B cell (primary cell): ENCODE measurements at regions not wholly inside any gene's neighbourhood (a gene's known extent, or its start where the extent isn't known, plus 50 kb on each side); places are given as distances from the start of the nearest gene placed in this dataset.

Experiments used
- ATAC-seq: fragments of 200-7000 bp; cut with Tn5 transposase; one replicate; pipeline ENCODE4 v1.10.0; 2021; ENCODE audit warnings: low read depth, mild to moderate bottlenecking, moderate number of reproducible peaks, moderate library complexity
- CTCF ChIA-PET: fragments of 350-600 bp; sonication (Branson Sonifier 250); formaldehyde crosslinking; loops from one replicate; lab custom pipeline; 2021; ENCODE audit warnings: antibody characterized with exemption, inconsistent platforms; lab: Charles Lee
- POLR2A ChIA-PET: fragments of 350-600 bp; sonication (Branson Sonifier 250); formaldehyde crosslinking; loops from one replicate; lab custom pipeline; 2021; ENCODE audit warnings: antibody characterized with exemption; lab: Charles Lee
- DNase-seq: peaks from one replicate; pipeline ENCODE4 v3.0.0; 2013
- H2AFZ ChIP-seq: 2 replicates; pipeline ENCODE4 v1.6.1; 2012; ENCODE audit warnings: mild to moderate bottlenecking, low read depth, low read length; ENCODE audit not compliant: insufficient read depth, poor library complexity, severe bottlenecking
- H3K27ac ChIP-seq, 2 donors: 1 replicate in 1 of 2; 2 replicates in 1 of 2; pipeline ENCODE4 v1.5.1; 2012 to 2013; ENCODE audit warnings: low read length in 2 of 2, mild to moderate bottlenecking in 2 of 2, moderate library complexity in 1 of 2
- H3K27me3 ChIP-seq, 4 experiments: fragments of 200-600 bp in 1 of 4; sonication (generic) in 1 of 4; replicated peaks in 1 of 4; 1 replicate in 2 of 4; 2 replicates in 2 of 4; pipeline versions ENCODE4 v1.6.1 to v1.7.0; 2013 to 2016; ENCODE audit warnings: low read length in 3 of 4, mild to moderate bottlenecking in 2 of 4, mixed read lengths in 1 of 4, moderate library complexity in 1 of 4; ENCODE audit not compliant: insufficient read depth in 4 of 4, control insufficient read depth in 3 of 4; ENCODE audit errors: control extremely low read depth in 1 of 4
- H3K36me3 ChIP-seq, 2 experiments: replicated peaks in 1 of 2; 1 replicate in 1 of 2; 2 replicates in 1 of 2; pipeline versions ENCODE4 v1.6.1 to v1.7.1; 2013; ENCODE audit warnings: low read length in 1 of 2; ENCODE audit not compliant: insufficient read depth in 2 of 2, control insufficient read depth in 1 of 2; ENCODE audit errors: control extremely low read depth in 1 of 2, extremely low read depth in 1 of 2
- H3K4me1 ChIP-seq, 2 donors: fragments of 200-600 bp in 1 of 2; sonication (generic) in 1 of 2; 1 replicate in 1 of 2; 2 replicates in 1 of 2; pipeline versions ENCODE4 v1.5.1 to v1.6.1; 2013 to 2017; ENCODE audit warnings: low read length in 2 of 2; ENCODE audit not compliant: control insufficient read depth in 2 of 2, insufficient read depth in 2 of 2
- H3K4me2 ChIP-seq: replicated peaks from 2 replicates; pipeline ENCODE3; 2012; ENCODE audit warnings: mild to moderate bottlenecking, low read depth, low read length; ENCODE audit not compliant: poor library complexity, severe bottlenecking
- H3K4me3 ChIP-seq, 5 experiments: fragments of 200-600 bp in 1 of 5; sonication (generic) in 1 of 5; 1 replicate in 3 of 5; 2 replicates in 2 of 5; pipeline versions ENCODE4 v1.5.1 to v1.7.0; 2011 to 2016; ENCODE audit warnings: low read length in 4 of 5, mild to moderate bottlenecking in 4 of 5, low read depth in 2 of 5, control low read depth in 1 of 5, moderate library complexity in 1 of 5; ENCODE audit not compliant: insufficient read depth in 1 of 5; ENCODE audit errors: control extremely low read depth in 1 of 5, extremely low read depth in 1 of 5
- H3K79me2 ChIP-seq: fragments of 200-600 bp; sonication (generic); one replicate; pipeline ENCODE4 v1.6.0; 2016; ENCODE audit warnings: low read length; ENCODE audit not compliant: control insufficient read depth, insufficient read depth
- H3K9ac ChIP-seq: fragments of 200-600 bp; sonication (generic); 2 replicates; pipeline ENCODE4 v1.6.1; 2017; ENCODE audit warnings: mild to moderate bottlenecking, low read length, moderate library complexity
- H3K9me3 ChIP-seq, 3 donors: one replicate each; pipeline versions ENCODE4 v1.6.1 to v1.7.1; 2013; ENCODE audit warnings: low read length in 2 of 3; ENCODE audit not compliant: control insufficient read depth in 2 of 3, insufficient read depth in 1 of 3; ENCODE audit errors: control extremely low read depth in 1 of 3
- H4K20me1 ChIP-seq: 2 replicates; pipeline ENCODE4 v1.6.0; 2012; ENCODE audit warnings: mild to moderate bottlenecking, low read length; ENCODE audit not compliant: insufficient read depth, control insufficient read depth, poor library complexity, severe bottlenecking
- H3K27ac Mint-ChIP-seq: one replicate; pipeline ENCODE4 v1.8.0; 2021; ENCODE audit warnings: mixed read lengths
- H3K27me3 Mint-ChIP-seq: one replicate; pipeline ENCODE4 v1.8.0; 2021; ENCODE audit warnings: mixed read lengths
- H3K4me1 Mint-ChIP-seq: one replicate; pipeline ENCODE4 v1.8.0; 2021; ENCODE audit warnings: mixed read lengths
- H3K4me3 Mint-ChIP-seq: one replicate; pipeline ENCODE4 v1.8.0; 2021; ENCODE audit warnings: mixed read lengths
- H3K9me3 Mint-ChIP-seq: one replicate; pipeline ENCODE4 v1.8.0; 2022; ENCODE audit warnings: mixed read lengths; ENCODE audit not compliant: insufficient read depth
- EZH2 ChIP-seq: IDR thresholded peaks from 2 replicates; pipeline ENCODE4 v1.6.1; 2012; ENCODE audit warnings: borderline replicate concordance, low read depth, mild to moderate bottlenecking, moderate library complexity, low read length; ENCODE audit not compliant: insufficient read depth, poor library complexity, severe bottlenecking
- WGBS: methylation state at CpG from one replicate; pipeline ENCODE4 v1.1.5; 2013; ENCODE audit warnings: missing lambda C conversion rate; ENCODE audit not compliant: insufficient coverage; 5-methylcytosine and 5-hydroxymethylcytosine counted together
- intact Hi-C: fragments of 100-400 bp; cut with micrococcal nuclease; formaldehyde crosslinking; loops from one replicate; pipeline ENCODE4 v1.10.0; 2022
- TF ChIP-seq, protein P1 (sequence below): fragments of 200-600 bp; IDR thresholded peaks from one replicate; pipeline ENCODE4 v1.8.0; 2022; ENCODE audit warnings: antibody characterized with exemption, mild to moderate bottlenecking

DNA sequence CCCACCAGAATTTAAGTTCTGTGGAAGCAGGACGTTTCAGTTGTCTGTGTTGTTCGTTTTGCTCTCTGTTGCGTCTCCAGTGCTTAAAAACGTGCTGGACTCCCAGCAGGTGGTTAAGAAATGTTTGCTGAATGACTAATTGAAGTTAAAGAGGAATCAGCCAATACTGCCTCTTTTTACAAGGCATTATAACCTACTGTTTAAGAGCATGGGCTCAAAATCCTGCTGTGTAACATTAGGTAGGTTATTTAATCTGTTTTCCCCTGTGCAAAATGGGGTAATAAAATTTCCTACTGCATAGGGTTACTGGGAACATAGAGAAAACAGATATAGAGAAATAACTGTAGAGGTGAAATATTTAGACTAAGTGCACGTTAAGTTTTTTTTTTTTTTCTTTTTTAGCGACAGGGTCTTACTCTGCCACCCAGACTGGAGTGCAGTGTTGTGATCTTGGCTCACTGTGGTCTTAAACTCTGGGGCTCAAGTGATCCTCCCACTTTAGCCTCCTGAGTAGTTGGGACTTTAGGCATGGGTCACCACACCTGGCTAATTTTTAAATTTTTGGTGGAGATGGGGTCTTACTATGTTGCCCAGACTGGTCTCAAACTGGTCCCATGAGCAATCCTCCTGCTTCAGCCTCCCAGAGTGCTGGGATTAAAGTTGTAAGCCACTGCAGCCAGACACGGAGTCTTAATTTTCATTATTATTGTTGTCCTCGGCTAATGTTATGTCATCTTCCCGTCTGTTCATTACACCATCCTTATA, 139.4 kb upstream of the PRICKLE1 start:
- Mint-ChIP-seq H3K9me3 (no peaks in the 10 kb centered on the region), H3K4me1 (no peaks in the 10 kb centered on the region), H3K27me3 (no peaks in the 10 kb centered on the region), H3K27ac (no peak overlapping the region), H3K4me3 (no peak overlapping the region)
- Histone ChIP-seq H3K4me1 (no peaks in the 10 kb centered on the region), H2AFZ (no peak overlapping the region), H3K27ac (no peak overlapping the region), H3K4me3 (no peak overlapping the region), H3K27me3 (peaks cover 0 to 3% (median 0%) of the 10 kb centered on the region in 4 experiments), H3K79me2 (no peaks in the 10 kb centered on the region), H3K36me3 (no peaks in the 10 kb centered on the region), H3K4me2 (no peak overlapping the region), H3K9me3 (peaks cover 0 to 9% (median 4%) of the 10 kb centered on the region in 3 donors), H3K9ac (no peak overlapping the region), H4K20me1 (no peaks in the 10 kb centered on the region)
- POLR2A ChIA-PET: no interaction called here
- WGBS: 90% methylated on average over 2 of the region's 9 CpGs
- no peak for TF ChIP-seq EZH2
- TF ChIP-seq, protein P1, sequence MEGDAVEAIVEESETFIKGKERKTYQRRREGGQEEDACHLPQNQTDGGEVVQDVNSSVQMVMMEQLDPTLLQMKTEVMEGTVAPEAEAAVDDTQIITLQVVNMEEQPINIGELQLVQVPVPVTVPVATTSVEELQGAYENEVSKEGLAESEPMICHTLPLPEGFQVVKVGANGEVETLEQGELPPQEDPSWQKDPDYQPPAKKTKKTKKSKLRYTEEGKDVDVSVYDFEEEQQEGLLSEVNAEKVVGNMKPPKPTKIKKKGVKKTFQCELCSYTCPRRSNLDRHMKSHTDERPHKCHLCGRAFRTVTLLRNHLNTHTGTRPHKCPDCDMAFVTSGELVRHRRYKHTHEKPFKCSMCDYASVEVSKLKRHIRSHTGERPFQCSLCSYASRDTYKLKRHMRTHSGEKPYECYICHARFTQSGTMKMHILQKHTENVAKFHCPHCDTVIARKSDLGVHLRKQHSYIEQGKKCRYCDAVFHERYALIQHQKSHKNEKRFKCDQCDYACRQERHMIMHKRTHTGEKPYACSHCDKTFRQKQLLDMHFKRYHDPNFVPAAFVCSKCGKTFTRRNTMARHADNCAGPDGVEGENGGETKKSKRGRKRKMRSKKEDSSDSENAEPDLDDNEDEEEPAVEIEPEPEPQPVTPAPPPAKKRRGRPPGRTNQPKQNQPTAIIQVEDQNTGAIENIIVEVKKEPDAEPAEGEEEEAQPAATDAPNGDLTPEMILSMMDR: no peak
- no peak for DNase-seq
- no peak for ATAC-seq
- CTCF ChIA-PET: no interaction called here
- intact Hi-C loops: no loop called here

DNA sequence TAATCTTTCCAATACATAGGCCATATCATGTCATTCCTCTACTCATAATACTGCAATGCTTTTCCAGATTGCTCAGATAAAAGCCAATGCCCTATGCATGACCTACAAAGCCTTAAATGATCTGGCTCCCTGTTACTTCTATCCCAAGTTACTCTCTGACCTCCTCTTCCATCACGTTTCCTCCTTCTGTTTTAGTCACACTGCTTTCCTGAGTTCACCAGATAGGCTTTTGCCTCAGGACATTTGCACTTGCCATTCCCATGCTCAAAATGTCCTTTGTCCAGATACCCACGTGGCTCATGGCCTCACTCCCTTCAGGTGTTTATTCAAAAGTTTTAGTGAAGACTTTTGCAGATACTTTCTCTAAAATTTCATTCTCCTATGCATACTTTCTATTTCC, 138.7 kb upstream of the PRICKLE1 start:
- ATAC-seq (no peak), DNase-seq (no peak)
- CTCF ChIA-PET: no interaction called here
- intact Hi-C loops: no loop called here
- POLR2A ChIA-PET: no interaction called here
- H3K4me3 Mint-ChIP-seq: no peak overlapping the region
- 39% methylated on average over 2 of the region's 2 CpGs for WGBS
- H3K4me1 Mint-ChIP-seq: no peaks in the 10 kb centered on the region
- no peaks in the 10 kb centered on the region for H3K36me3 ChIP-seq
- no peak overlapping the region for H3K4me3 ChIP-seq
- H3K27ac Mint-ChIP-seq: no peak overlapping the region
- TF ChIP-seq, protein P1: no peak
- no peak for TF ChIP-seq EZH2
- H3K9me3 ChIP-seq: peaks cover 0 to 9% (median 4%) of the 10 kb centered on the region in 3 donors
- H3K9me3 Mint-ChIP-seq: no peaks in the 10 kb centered on the region
- H3K27ac ChIP-seq: no peak overlapping the region
- no peaks in the 10 kb centered on the region for H3K27me3 Mint-ChIP-seq
- H3K79me2 ChIP-seq: no peaks in the 10 kb centered on the region
- no peak overlapping the region for H2AFZ ChIP-seq
- no peaks in the 10 kb centered on the region for H3K4me1 ChIP-seq
- peaks cover 0 to 3% (median 0%) of the 10 kb centered on the region in 4 experiments for H3K27me3 ChIP-seq
- H4K20me1 ChIP-seq: no peaks in the 10 kb centered on the region
- H3K9ac ChIP-seq: no peak overlapping the region
- H3K4me2 ChIP-seq: no peak overlapping the region
